B cell (primary cell): ENCODE measurements at regions not wholly inside any gene's neighbourhood (a gene's known extent, or its start where the extent isn't known, plus 50 kb on each side); places are given as distances from the start of the nearest gene placed in this dataset.

ENCODE experiments used
- ATAC-seq: fragments of 200-7000 bp; cut with Tn5 transposase; one replicate; pipeline ENCODE4 v1.10.0; 2021; ENCODE audit warnings: low read depth, mild to moderate bottlenecking, moderate number of reproducible peaks, moderate library complexity
- CTCF ChIA-PET: fragments of 350-600 bp; sonication (Branson Sonifier 250); formaldehyde crosslinking; loops from one replicate; lab custom pipeline; 2021; ENCODE audit warnings: antibody characterized with exemption, inconsistent platforms; lab: Charles Lee
- POLR2A ChIA-PET: fragments of 350-600 bp; sonication (Branson Sonifier 250); formaldehyde crosslinking; loops from one replicate; lab custom pipeline; 2021; ENCODE audit warnings: antibody characterized with exemption; lab: Charles Lee
- DNase-seq: peaks from one replicate; pipeline ENCODE4 v3.0.0; 2013
- H2AFZ ChIP-seq: 2 replicates; pipeline ENCODE4 v1.6.1; 2012; ENCODE audit warnings: mild to moderate bottlenecking, low read depth, low read length; ENCODE audit not compliant: insufficient read depth, poor library complexity, severe bottlenecking
- H3K27ac ChIP-seq, 2 donors: 1 replicate in 1 of 2; 2 replicates in 1 of 2; pipeline ENCODE4 v1.5.1; 2012 to 2013; ENCODE audit warnings: low read length in 2 of 2, mild to moderate bottlenecking in 2 of 2, moderate library complexity in 1 of 2
- H3K27me3 ChIP-seq, 4 experiments: fragments of 200-600 bp in 1 of 4; sonication (generic) in 1 of 4; replicated peaks in 1 of 4; 1 replicate in 2 of 4; 2 replicates in 2 of 4; pipeline versions ENCODE4 v1.6.1 to v1.7.0; 2013 to 2016; ENCODE audit warnings: low read length in 3 of 4, mild to moderate bottlenecking in 2 of 4, mixed read lengths in 1 of 4, moderate library complexity in 1 of 4; ENCODE audit not compliant: insufficient read depth in 4 of 4, control insufficient read depth in 3 of 4; ENCODE audit errors: control extremely low read depth in 1 of 4
- H3K36me3 ChIP-seq, 2 experiments: replicated peaks in 1 of 2; 1 replicate in 1 of 2; 2 replicates in 1 of 2; pipeline versions ENCODE4 v1.6.1 to v1.7.1; 2013; ENCODE audit warnings: low read length in 1 of 2; ENCODE audit not compliant: insufficient read depth in 2 of 2, control insufficient read depth in 1 of 2; ENCODE audit errors: control extremely low read depth in 1 of 2, extremely low read depth in 1 of 2
- H3K4me1 ChIP-seq, 2 donors: fragments of 200-600 bp in 1 of 2; sonication (generic) in 1 of 2; 1 replicate in 1 of 2; 2 replicates in 1 of 2; pipeline versions ENCODE4 v1.5.1 to v1.6.1; 2013 to 2017; ENCODE audit warnings: low read length in 2 of 2; ENCODE audit not compliant: control insufficient read depth in 2 of 2, insufficient read depth in 2 of 2
- H3K4me2 ChIP-seq: replicated peaks from 2 replicates; pipeline ENCODE3; 2012; ENCODE audit warnings: mild to moderate bottlenecking, low read depth, low read length; ENCODE audit not compliant: poor library complexity, severe bottlenecking
- H3K4me3 ChIP-seq, 5 experiments: fragments of 200-600 bp in 1 of 5; sonication (generic) in 1 of 5; 1 replicate in 3 of 5; 2 replicates in 2 of 5; pipeline versions ENCODE4 v1.5.1 to v1.7.0; 2011 to 2016; ENCODE audit warnings: low read length in 4 of 5, mild to moderate bottlenecking in 4 of 5, low read depth in 2 of 5, control low read depth in 1 of 5, moderate library complexity in 1 of 5; ENCODE audit not compliant: insufficient read depth in 1 of 5; ENCODE audit errors: control extremely low read depth in 1 of 5, extremely low read depth in 1 of 5
- H3K79me2 ChIP-seq: fragments of 200-600 bp; sonication (generic); one replicate; pipeline ENCODE4 v1.6.0; 2016; ENCODE audit warnings: low read length; ENCODE audit not compliant: control insufficient read depth, insufficient read depth
- H3K9ac ChIP-seq: fragments of 200-600 bp; sonication (generic); 2 replicates; pipeline ENCODE4 v1.6.1; 2017; ENCODE audit warnings: mild to moderate bottlenecking, low read length, moderate library complexity
- H3K9me3 ChIP-seq, 3 donors: one replicate each; pipeline versions ENCODE4 v1.6.1 to v1.7.1; 2013; ENCODE audit warnings: low read length in 2 of 3; ENCODE audit not compliant: control insufficient read depth in 2 of 3, insufficient read depth in 1 of 3; ENCODE audit errors: control extremely low read depth in 1 of 3
- H4K20me1 ChIP-seq: 2 replicates; pipeline ENCODE4 v1.6.0; 2012; ENCODE audit warnings: mild to moderate bottlenecking, low read length; ENCODE audit not compliant: insufficient read depth, control insufficient read depth, poor library complexity, severe bottlenecking
- H3K27ac Mint-ChIP-seq: one replicate; pipeline ENCODE4 v1.8.0; 2021; ENCODE audit warnings: mixed read lengths
- H3K27me3 Mint-ChIP-seq: one replicate; pipeline ENCODE4 v1.8.0; 2021; ENCODE audit warnings: mixed read lengths
- H3K4me1 Mint-ChIP-seq: one replicate; pipeline ENCODE4 v1.8.0; 2021; ENCODE audit warnings: mixed read lengths
- H3K4me3 Mint-ChIP-seq: one replicate; pipeline ENCODE4 v1.8.0; 2021; ENCODE audit warnings: mixed read lengths
- H3K9me3 Mint-ChIP-seq: one replicate; pipeline ENCODE4 v1.8.0; 2022; ENCODE audit warnings: mixed read lengths; ENCODE audit not compliant: insufficient read depth
- EZH2 ChIP-seq: IDR thresholded peaks from 2 replicates; pipeline ENCODE4 v1.6.1; 2012; ENCODE audit warnings: borderline replicate concordance, low read depth, mild to moderate bottlenecking, moderate library complexity, low read length; ENCODE audit not compliant: insufficient read depth, poor library complexity, severe bottlenecking
- whole genome bisulfite sequencing: methylation state at CpG from one replicate; pipeline ENCODE4 v1.1.5; 2013; ENCODE audit warnings: missing lambda C conversion rate; ENCODE audit not compliant: insufficient coverage; 5-methylcytosine and 5-hydroxymethylcytosine counted together
- intact Hi-C: fragments of 100-400 bp; cut with micrococcal nuclease; formaldehyde crosslinking; loops from one replicate; pipeline ENCODE4 v1.10.0; 2022
- TF ChIP-seq, protein P1 (sequence below): fragments of 200-600 bp; IDR thresholded peaks from one replicate; pipeline ENCODE4 v1.8.0; 2022; ENCODE audit warnings: antibody characterized with exemption, mild to moderate bottlenecking

DNA sequence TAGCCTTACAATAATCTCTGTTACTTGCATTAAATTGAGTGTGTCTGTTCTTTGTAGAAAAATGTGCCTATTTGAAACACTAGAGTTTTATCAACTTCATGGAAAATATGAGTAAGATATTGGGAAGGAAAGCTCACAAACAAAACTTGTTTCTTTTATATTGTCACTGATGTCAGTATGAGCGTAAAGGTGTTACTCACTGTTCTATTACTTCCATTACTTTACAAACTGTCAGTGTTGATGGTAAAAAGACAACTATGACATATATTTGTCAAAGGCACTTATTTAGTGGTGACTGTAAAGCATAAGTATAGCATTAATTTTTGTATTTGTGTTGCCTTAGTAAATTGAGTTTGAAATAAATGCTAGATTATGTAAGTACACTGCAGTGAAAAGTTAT is 193.7 kb upstream of the FLRT2 start:
- Mint-ChIP-seq H3K27ac (no peak overlapping the region), H3K4me3 (no peak overlapping the region), H3K9me3 (peaks cover 3% of the 10 kb centered on the region), H3K4me1 (no peaks in the 10 kb centered on the region), H3K27me3 (no peaks in the 10 kb centered on the region)
- H3K4me2 ChIP-seq, result no peak overlapping the region
- POLR2A ChIA-PET, result no interaction called here
- DNase-seq, result no peak
- no peaks in the 10 kb centered on the region for H3K27me3 ChIP-seq
- CTCF ChIA-PET, result no interaction called here
- intact Hi-C loops, result no loop called here
- no peak overlapping the region for H3K4me3 ChIP-seq
- H3K27ac ChIP-seq, result no peak overlapping the region
- no peak for TF ChIP-seq EZH2
- TF ChIP-seq, protein P1, sequence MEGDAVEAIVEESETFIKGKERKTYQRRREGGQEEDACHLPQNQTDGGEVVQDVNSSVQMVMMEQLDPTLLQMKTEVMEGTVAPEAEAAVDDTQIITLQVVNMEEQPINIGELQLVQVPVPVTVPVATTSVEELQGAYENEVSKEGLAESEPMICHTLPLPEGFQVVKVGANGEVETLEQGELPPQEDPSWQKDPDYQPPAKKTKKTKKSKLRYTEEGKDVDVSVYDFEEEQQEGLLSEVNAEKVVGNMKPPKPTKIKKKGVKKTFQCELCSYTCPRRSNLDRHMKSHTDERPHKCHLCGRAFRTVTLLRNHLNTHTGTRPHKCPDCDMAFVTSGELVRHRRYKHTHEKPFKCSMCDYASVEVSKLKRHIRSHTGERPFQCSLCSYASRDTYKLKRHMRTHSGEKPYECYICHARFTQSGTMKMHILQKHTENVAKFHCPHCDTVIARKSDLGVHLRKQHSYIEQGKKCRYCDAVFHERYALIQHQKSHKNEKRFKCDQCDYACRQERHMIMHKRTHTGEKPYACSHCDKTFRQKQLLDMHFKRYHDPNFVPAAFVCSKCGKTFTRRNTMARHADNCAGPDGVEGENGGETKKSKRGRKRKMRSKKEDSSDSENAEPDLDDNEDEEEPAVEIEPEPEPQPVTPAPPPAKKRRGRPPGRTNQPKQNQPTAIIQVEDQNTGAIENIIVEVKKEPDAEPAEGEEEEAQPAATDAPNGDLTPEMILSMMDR, result no peak
- WGBS, result no CpG with 5 or more reads among the region's 1 CpG
- no peaks in the 10 kb centered on the region for H3K79me2 ChIP-seq
- no peak overlapping the region for H3K9ac ChIP-seq
- no peaks in the 10 kb centered on the region for H3K4me1 ChIP-seq
- no peak for ATAC-seq
- no peaks in the 10 kb centered on the region for H3K36me3 ChIP-seq
- no peaks in the 10 kb centered on the region for H3K9me3 ChIP-seq
- no peaks in the 10 kb centered on the region for H4K20me1 ChIP-seq
- no peak overlapping the region for H2AFZ ChIP-seq

DNA sequence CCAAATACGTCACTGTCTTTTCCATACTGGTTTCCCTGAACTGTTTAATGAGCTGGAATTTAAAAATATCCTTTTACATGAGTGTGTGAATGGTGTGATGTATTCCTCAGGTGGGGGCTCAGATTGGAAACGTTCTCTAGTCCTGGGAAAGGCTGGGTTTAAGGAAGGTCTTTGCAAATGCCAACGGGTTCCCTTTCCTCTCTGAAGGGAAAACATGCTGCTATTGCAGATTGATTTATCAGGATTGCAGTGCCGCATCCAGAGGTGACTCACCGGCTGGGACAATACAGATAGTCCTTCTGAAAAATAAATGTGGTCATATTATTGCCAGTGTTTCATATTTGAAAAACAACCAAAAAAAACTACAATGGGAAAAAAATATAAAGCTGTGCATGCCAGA is 193.1 kb upstream of the FLRT2 start:
- Histone ChIP-seq H3K4me2 (no peak overlapping the region), H3K9ac (no peak overlapping the region), H2AFZ (no peak overlapping the region), H4K20me1 (no peaks in the 10 kb centered on the region), H3K27me3 (no peaks in the 10 kb centered on the region), H3K4me1 (no peaks in the 10 kb centered on the region), H3K9me3 (no peaks in the 10 kb centered on the region), H3K79me2 (no peaks in the 10 kb centered on the region), H3K4me3 (no peak overlapping the region), H3K36me3 (no peaks in the 10 kb centered on the region), H3K27ac (no peak overlapping the region)
- Mint-ChIP-seq H3K4me3 (no peak overlapping the region), H3K27me3 (no peaks in the 10 kb centered on the region), H3K9me3 (peaks cover 3% of the 10 kb centered on the region), H3K27ac (no peak overlapping the region), H3K4me1 (no peaks in the 10 kb centered on the region)
- ATAC-seq (no peak), DNase-seq (no peak)
- TF ChIP-seq, protein P1, result no peak
- no peak for TF ChIP-seq EZH2
- intact Hi-C loops, result no loop called here
- 58% methylated on average over 2 of the region's 5 CpGs for WGBS
- ChIA-PET CTCF (no interaction called here), POLR2A (no interaction called here)
